Mammary epithelial cell (primary cell): ENCODE measurements at regions not wholly inside any gene's neighbourhood (a gene's known extent, or its start where the extent isn't known, plus 50 kb on each side); places are given as distances from the start of the nearest gene placed in this dataset.

ENCODE experiments used
- CTCF ChIP-seq, 2 donors: IDR thresholded peaks in 1 of 2; conservative IDR thresholded peaks in 1 of 2; 2 replicates each; pipeline ENCODE4 v1.5.1; 2011 to 2012; ENCODE audit warnings: inconsistent platforms in 2 of 2, low read length in 2 of 2, mild to moderate bottlenecking in 2 of 2, control low read depth in 1 of 2, low read depth in 1 of 2; ENCODE audit not compliant: insufficient read depth in 1 of 2; ENCODE audit errors: extremely low read depth in 1 of 2
- EZH2 ChIP-seq: IDR thresholded peaks from 2 replicates; pipeline ENCODE4 v1.6.1; 2012; ENCODE audit warnings: low read length, inconsistent platforms, borderline replicate concordance

GRCh38 chr4:24063731-24064130, 173.9 kb upstream of the PPARGC1A start:
- TF ChIP-seq CTCF (conservative IDR thresholded peaks at IDR 0.05 in 1 of 2, IDR thresholded peaks at IDR 0.05 in 1 of 2; ENCODE audit: extremely low read depth in 1 of 2, insufficient read depth in 1 of 2, low read depth in 1 of 2, low read length in 2 of 2) (no peak), EZH2 (no peak)
